Activated T-cell treated with anti-CD3 and anti-CD28 coated beads, Interleukin-2, amount 50 U/mL, for 72 hours (primary cell): ENCODE measurements at regions not wholly inside any gene's neighbourhood (a gene's known extent, or its start where the extent isn't known, plus 50 kb on each side); places are given as distances from the start of the nearest gene placed in this dataset.

Experiments
- ATAC-seq, 2 donors: fragments of 150-1000 bp; cut with Tn5 transposase; replicated peaks in 1 of 2; 2 replicates each; pipeline ENCODE4 v1.10.0; 2021; ENCODE audit warnings: moderate library complexity in 2 of 2, mild to moderate bottlenecking in 1 of 2
- DNase-seq, 2 donors: peaks; one replicate each; pipeline ENCODE4 v3.0.0; 2021 to 2022; ENCODE audit warnings: mixed read lengths in 1 of 2
- H3K27ac Mint-ChIP-seq: one replicate; pipeline ENCODE4 v1.8.0; 2022; ENCODE audit warnings: mild to moderate bottlenecking, moderate library complexity, mixed read lengths
- H3K27me3 Mint-ChIP-seq: one replicate; pipeline ENCODE4 v1.8.0; 2022; ENCODE audit warnings: low read depth, mixed read lengths
- H3K36me3 Mint-ChIP-seq, 2 donors: one replicate each; pipeline ENCODE4 v1.8.0; 2022; ENCODE audit warnings: mixed read lengths in 2 of 2, mild to moderate bottlenecking in 1 of 2; ENCODE audit not compliant: insufficient read depth in 2 of 2
- H3K4me1 Mint-ChIP-seq: one replicate; pipeline ENCODE4 v1.8.0; 2022; ENCODE audit warnings: low read depth, mixed read lengths
- H3K4me3 Mint-ChIP-seq, 2 donors: one replicate each; pipeline ENCODE4 v1.8.0; 2022; ENCODE audit warnings: mild to moderate bottlenecking in 2 of 2, mixed read lengths in 2 of 2, moderate library complexity in 2 of 2
- H3K9me3 Mint-ChIP-seq, 2 donors: one replicate each; pipeline ENCODE4 v1.8.0; 2022; ENCODE audit warnings: mixed read lengths in 2 of 2

DNA sequence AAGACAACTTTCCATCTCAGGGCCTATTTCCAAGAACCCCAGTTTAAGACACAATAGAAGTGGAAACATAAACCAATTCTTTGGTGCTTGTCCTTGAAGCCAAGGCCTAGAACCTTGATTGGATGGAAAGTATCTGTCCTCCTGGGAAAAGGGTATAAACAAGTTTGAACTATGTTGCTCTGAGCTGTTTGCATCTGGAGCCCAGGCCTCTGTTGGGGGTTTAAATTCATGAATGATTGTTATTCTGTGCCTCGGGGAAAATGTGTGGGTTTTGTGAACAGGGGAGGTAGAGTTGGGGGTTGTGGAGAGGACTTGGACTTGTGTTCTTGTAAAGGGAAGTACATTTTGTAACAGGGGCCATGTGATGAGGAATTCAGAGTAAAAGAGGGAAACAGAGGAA, 406.1 kb downstream of the SLC4A3 start:
- peaks cover 0 to 1% of the 10 kb centered on the region in 2 donors for H3K9me3 Mint-ChIP-seq
- no peak overlapping the region for H3K27ac Mint-ChIP-seq
- no peaks in the 10 kb centered on the region for H3K27me3 Mint-ChIP-seq
- H3K4me1 Mint-ChIP-seq = no peaks in the 10 kb centered on the region
- H3K36me3 Mint-ChIP-seq = no peaks in the 10 kb centered on the region
- H3K4me3 Mint-ChIP-seq = no peak overlapping the region
- ATAC-seq (no peak), DNase-seq (no peak)

DNA sequence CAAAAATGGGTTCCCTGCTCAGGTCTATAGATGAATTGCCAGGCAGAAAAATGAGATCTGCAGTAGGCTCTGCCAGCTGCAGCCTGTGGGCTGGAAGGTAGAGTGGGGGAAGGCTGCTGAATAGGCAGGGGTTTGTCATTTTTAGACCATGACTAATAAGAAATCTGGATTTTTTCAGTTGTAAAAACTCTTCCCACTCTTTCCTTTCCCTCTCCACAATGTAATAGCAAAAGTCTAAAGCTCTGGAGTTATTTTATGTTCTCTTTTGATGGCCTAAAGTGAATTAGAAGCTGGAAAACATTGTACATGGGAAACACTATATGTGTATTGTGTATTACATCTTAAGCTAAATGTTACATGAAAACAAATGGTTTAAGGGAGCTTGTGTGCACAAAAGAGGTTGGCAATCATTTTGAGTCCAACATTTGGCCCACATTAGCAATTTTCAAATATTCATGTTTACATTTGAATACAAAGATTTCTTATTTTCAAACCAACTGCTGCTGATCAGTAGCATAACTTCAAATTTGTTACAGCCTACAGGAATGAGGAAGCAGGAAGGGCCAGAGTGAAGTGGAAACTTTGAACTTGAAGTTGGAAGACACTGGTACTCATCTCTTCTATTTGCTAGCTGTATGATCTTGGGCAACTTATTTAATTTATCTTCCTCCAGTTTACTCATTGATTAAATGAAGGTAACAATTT, 407.1 kb downstream of the SLC4A3 start:
- H3K27me3 Mint-ChIP-seq = no peaks in the 10 kb centered on the region
- DNase-seq = no peak
- no peak overlapping the region for H3K27ac Mint-ChIP-seq
- H3K9me3 Mint-ChIP-seq = peaks cover 0 to 1% of the 10 kb centered on the region in 2 donors
- no peak overlapping the region for H3K4me3 Mint-ChIP-seq
- H3K36me3 Mint-ChIP-seq = no peaks in the 10 kb centered on the region
- H3K4me1 Mint-ChIP-seq = no peaks in the 10 kb centered on the region
- no peak for ATAC-seq

DNA sequence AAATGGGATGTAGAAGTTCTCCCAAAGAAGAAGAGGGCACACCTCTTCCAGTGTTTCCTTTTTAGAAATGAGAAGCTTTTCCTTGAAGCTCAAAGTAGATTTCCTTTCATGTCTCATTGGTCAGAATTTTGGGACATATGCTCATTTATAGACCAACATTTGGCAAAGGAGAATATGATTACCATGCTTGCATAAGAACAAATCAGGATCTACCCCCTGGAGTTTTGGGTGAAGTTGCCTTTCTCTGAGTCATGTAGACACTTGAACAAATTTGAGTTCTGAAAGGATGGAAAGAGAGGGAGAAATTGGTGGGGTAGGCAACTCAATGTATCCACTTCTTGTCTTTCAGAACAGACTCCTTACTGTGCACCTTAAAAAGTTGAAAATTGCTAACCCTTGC, 409.0 kb downstream of the SLC4A3 start:
- H3K4me1 Mint-ChIP-seq = no peaks in the 10 kb centered on the region
- ATAC-seq = no peak
- H3K4me3 Mint-ChIP-seq = no peak overlapping the region
- no peak for DNase-seq
- H3K9me3 Mint-ChIP-seq = peaks cover 0 to 1% of the 10 kb centered on the region in 2 donors
- no peak overlapping the region for H3K27ac Mint-ChIP-seq
- H3K27me3 Mint-ChIP-seq = no peaks in the 10 kb centered on the region
- no peaks in the 10 kb centered on the region for H3K36me3 Mint-ChIP-seq

- Mint-ChIP-seq H3K27ac (no peak overlapping the region), H3K27me3 (no peaks in the 10 kb centered on the region), H3K9me3 (no peaks in the 10 kb centered on the region), H3K4me3 (no peak overlapping the region), H3K36me3 (no peaks in the 10 kb centered on the region), H3K4me1 (no peaks in the 10 kb centered on the region)
- ATAC-seq (no peak), DNase-seq (no peak)
Observed at GRCh38 chr2:220040346-220040745, 412.9 kb downstream of the SLC4A3 start.

DNA sequence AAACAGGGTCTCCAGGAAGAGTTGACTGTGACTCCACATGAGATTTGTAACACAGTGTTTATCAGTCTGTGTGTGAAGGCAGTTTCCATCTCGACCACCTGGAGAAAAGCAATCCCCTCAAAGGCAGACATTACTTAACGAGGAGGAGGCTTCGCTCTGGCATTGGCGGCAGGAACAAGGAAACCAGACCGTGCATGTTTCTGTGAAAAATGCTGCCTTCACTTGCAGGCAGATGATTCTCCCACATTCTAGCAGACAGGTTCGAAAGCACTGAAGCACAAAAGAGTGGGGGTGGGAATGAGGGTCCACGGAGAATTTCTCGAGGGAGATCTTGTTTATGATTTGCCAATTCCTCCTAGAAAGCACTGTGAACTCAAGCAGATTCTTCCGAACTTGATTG, 414.0 kb downstream of the SLC4A3 start:
- H3K4me1 Mint-ChIP-seq = no peaks in the 10 kb centered on the region
- H3K4me3 Mint-ChIP-seq = no peak overlapping the region
- H3K9me3 Mint-ChIP-seq = peaks cover 0 to 3% of the 10 kb centered on the region in 2 donors
- no peaks in the 10 kb centered on the region for H3K36me3 Mint-ChIP-seq
- ATAC-seq = no peak
- DNase-seq = no peak
- H3K27me3 Mint-ChIP-seq = no peaks in the 10 kb centered on the region
- no peak overlapping the region for H3K27ac Mint-ChIP-seq

DNA sequence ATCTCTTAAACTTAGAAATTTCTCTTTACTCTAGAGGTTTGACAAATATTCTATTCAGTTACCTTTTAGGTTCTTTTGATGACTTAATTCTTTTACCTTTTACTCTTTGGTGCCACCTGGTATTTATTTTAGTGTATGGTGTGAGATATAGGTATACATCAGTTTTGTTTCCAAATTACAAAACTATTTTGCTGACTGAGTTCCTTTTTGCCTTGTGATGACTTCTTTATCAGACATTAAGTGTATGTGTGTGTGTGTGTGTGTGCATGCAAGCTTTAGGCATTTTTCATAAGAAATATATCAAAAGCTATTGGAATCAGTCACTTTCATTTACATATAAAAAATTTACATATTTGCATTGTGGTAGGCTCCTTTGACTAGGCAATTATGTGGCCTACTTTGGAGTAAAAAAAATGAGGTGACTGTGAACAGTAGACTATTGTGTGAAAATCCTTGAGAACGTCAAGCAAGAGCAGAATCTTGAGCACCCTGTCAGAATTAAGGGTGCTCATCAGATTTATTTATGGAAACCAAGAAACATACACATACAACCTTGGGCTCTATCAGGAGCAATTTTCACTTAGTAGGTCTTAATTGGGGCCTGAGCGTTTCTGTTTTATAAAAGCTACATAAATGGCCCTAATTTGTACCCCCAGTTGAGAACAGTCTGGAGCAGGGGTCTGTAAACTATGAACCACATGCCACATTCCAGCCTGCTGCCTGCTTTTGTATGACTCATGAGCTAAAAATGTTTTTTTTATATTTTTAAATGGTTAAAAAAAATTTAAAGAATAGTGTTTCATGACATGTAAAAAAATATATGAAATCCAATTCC, 415.9 kb downstream of the SLC4A3 start:
- H3K4me3 Mint-ChIP-seq = no peak overlapping the region
- no peaks in the 10 kb centered on the region for H3K36me3 Mint-ChIP-seq
- DNase-seq = no peak
- ATAC-seq = no peak
- peaks cover 0 to 3% of the 10 kb centered on the region in 2 donors for H3K9me3 Mint-ChIP-seq
- no peaks in the 10 kb centered on the region for H3K27me3 Mint-ChIP-seq
- H3K27ac Mint-ChIP-seq = no peak overlapping the region
- H3K4me1 Mint-ChIP-seq = no peaks in the 10 kb centered on the region

DNA sequence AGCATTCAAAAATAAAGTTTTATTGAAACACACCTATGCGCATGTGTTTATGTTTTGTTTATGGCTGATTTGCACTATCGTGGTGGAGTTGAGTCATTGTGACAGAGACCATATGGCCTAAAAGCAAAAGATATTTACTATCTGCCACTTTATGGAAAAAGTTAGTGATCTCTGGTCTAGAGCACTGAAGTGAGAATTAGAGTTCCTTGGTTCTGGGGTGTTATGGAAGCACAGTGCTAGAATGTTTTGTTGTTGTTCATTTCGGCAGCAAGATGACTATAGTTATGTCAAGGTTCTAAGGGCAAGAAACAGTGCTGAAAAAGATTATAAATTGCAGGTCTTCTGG, 416.5 kb downstream of the SLC4A3 start:
- Mint-ChIP-seq H3K27me3 (no peaks in the 10 kb centered on the region), H3K36me3 (no peaks in the 10 kb centered on the region), H3K4me3 (no peak overlapping the region), H3K9me3 (peaks cover 0 to 3% of the 10 kb centered on the region in 2 donors), H3K4me1 (no peaks in the 10 kb centered on the region), H3K27ac (no peak overlapping the region)
- no peak for DNase-seq
- no peak for ATAC-seq

DNA sequence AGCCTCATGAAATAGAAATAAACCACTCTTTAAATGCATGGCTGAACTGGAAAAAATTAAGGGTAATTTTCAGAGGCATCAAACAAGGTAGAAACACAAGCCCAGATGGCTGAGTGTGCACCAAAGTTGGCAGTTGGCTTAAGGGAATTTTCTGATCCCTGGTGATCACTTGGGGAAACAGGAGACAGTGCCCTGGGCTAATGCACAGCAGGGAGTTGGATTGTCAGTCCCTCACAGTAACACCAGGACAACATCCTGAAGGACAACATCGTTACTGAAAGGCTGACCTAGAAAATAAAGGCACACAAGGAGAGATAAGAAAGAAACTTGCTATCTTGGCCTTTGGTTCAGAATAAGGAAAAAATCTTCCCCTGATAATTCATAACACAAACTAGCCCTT, 417.0 kb downstream of the SLC4A3 start:
- H3K4me3 Mint-ChIP-seq = no peak overlapping the region
- H3K27ac Mint-ChIP-seq = no peak overlapping the region
- no peaks in the 10 kb centered on the region for H3K4me1 Mint-ChIP-seq
- peaks cover 0 to 3% of the 10 kb centered on the region in 2 donors for H3K9me3 Mint-ChIP-seq
- ATAC-seq = no peak
- no peaks in the 10 kb centered on the region for H3K27me3 Mint-ChIP-seq
- DNase-seq = no peak
- H3K36me3 Mint-ChIP-seq = no peaks in the 10 kb centered on the region

DNA sequence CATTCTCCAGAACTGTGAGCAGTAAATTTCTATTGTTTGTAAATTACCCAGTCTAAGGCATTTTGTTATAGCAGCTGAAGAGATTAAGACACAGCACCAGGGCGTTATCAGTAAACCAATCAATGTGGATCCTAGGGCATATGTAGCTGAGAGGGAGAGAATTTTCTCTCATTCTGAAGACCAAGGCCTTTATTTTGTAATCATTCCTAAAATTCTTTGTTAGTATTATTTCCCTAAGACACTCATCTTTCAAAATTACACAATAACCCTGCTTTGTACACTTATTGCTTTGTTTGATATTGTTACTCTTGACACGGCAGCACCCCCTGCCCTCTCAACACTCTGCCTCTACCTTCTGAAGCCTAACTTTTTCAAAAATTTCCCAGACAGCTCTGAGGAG, 419.1 kb downstream of the SLC4A3 start:
- Mint-ChIP-seq H3K36me3 (no peaks in the 10 kb centered on the region), H3K9me3 (peaks cover 0 to 3% of the 10 kb centered on the region in 2 donors), H3K27me3 (no peaks in the 10 kb centered on the region), H3K4me3 (no peak overlapping the region), H3K27ac (no peak overlapping the region), H3K4me1 (no peaks in the 10 kb centered on the region)
- DNase-seq (no peak), ATAC-seq (no peak)

GRCh38 chr2:220051716-220052115, 424.3 kb downstream of the SLC4A3 start:
- Mint-ChIP-seq H3K27ac (no peak overlapping the region), H3K27me3 (no peaks in the 10 kb centered on the region), H3K9me3 (peaks cover 0 to 2% of the 10 kb centered on the region in 2 donors), H3K36me3 (no peaks in the 10 kb centered on the region), H3K4me3 (no peak overlapping the region), H3K4me1 (no peaks in the 10 kb centered on the region)
- no peak for DNase-seq
- ATAC-seq = no peak

DNA sequence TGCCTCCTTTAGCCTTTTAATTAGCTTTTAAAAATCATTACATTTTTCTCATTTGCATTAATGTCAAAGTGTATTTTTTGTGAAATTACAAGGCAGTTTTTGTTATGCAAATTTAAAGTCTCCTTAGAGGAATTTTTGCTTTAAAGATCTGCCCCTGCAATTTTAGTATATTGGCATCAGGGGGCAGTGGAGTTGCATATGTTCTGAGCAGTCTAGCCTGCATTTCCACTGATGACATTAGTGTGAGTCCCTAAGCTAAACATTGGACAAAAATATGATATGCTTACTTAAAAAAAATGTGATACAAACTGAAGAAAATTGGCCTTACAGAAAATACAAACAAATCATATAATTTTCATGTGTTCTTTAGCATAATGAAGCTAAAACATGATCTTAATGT, 426.5 kb downstream of the SLC4A3 start:
- Mint-ChIP-seq H3K9me3 (peaks cover 0 to 2% of the 10 kb centered on the region in 2 donors), H3K36me3 (no peaks in the 10 kb centered on the region), H3K27ac (no peak overlapping the region), H3K4me3 (no peak overlapping the region), H3K27me3 (no peaks in the 10 kb centered on the region), H3K4me1 (no peaks in the 10 kb centered on the region)
- DNase-seq (no peak), ATAC-seq (no peak)

GRCh38 chr2:220057391-220057790, 430.0 kb downstream of the SLC4A3 start:
- H3K4me3 Mint-ChIP-seq = no peak overlapping the region
- ATAC-seq (no peak), DNase-seq (no peak)
- H3K27me3 Mint-ChIP-seq = no peaks in the 10 kb centered on the region
- H3K36me3 Mint-ChIP-seq = no peaks in the 10 kb centered on the region
- peaks cover 0 to 3% of the 10 kb centered on the region in 2 donors for H3K9me3 Mint-ChIP-seq
- no peaks in the 10 kb centered on the region for H3K4me1 Mint-ChIP-seq
- H3K27ac Mint-ChIP-seq = no peak overlapping the region

DNA sequence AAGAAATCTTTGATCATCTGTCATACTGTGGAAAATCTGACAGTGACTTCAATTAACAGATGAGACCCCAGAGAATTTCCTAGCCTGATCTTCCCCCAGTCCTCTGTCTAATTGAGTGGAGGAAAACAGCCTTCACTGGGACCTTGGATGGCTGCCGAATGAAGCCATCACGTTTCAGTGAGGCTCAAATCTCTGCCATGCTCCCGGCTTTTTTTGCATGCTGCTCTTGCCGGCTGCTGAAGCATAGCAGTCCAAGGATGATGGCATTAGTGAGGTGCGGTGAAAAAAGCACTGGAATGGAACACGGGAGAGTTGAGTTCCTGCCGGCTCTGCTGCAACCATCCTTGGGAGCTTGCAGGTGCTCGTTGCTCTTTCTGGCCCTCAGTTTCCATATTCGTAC, 430.5 kb downstream of the SLC4A3 start:
- H3K36me3 Mint-ChIP-seq = no peaks in the 10 kb centered on the region
- DNase-seq (no peak), ATAC-seq (no peak)
- no peaks in the 10 kb centered on the region for H3K27me3 Mint-ChIP-seq
- H3K4me3 Mint-ChIP-seq = no peak overlapping the region
- H3K27ac Mint-ChIP-seq = no peak overlapping the region
- H3K4me1 Mint-ChIP-seq = no peaks in the 10 kb centered on the region
- peaks cover 0 to 3% of the 10 kb centered on the region in 2 donors for H3K9me3 Mint-ChIP-seq
